Limb (tissue), 2 donors: ENCODE measurements at regions not wholly inside any gene's neighbourhood (a gene's known extent, or its start where the extent isn't known, plus 50 kb on each side); places are given as distances from the start of the nearest gene placed in this dataset.

Experiments
- DNase-seq, 2 donors: peaks; one replicate each; pipeline ENCODE4 v3.0.0-alpha.2; 2016; ENCODE audit errors: extremely low spot score in 2 of 2

- no peak for DNase-seq
These were observed 200.7 kb upstream of the PDE5A start for GRCh38 chr4:119829326-119829725.

GRCh38 chr4:119825696-119826095 is 197.1 kb upstream of the PDE5A start:
- no peak for DNase-seq

- no peak for DNase-seq
These were observed 195.3 kb upstream of the PDE5A start for GRCh38 chr4:119823891-119824290.

GRCh38 chr4:119823045-119823444 is 194.4 kb upstream of the PDE5A start:
- DNase-seq, result no peak

GRCh38 chr4:119816473-119816872 is 187.9 kb upstream of the PDE5A start:
- DNase-seq, result no peak

- DNase-seq, result no peak
These were observed 181.4 kb upstream of the PDE5A start for GRCh38 chr4:119810001-119810400.

GRCh38 chr4:119804404-119804803 is 175.8 kb upstream of the PDE5A start:
- DNase-seq, result no peak

DNA sequence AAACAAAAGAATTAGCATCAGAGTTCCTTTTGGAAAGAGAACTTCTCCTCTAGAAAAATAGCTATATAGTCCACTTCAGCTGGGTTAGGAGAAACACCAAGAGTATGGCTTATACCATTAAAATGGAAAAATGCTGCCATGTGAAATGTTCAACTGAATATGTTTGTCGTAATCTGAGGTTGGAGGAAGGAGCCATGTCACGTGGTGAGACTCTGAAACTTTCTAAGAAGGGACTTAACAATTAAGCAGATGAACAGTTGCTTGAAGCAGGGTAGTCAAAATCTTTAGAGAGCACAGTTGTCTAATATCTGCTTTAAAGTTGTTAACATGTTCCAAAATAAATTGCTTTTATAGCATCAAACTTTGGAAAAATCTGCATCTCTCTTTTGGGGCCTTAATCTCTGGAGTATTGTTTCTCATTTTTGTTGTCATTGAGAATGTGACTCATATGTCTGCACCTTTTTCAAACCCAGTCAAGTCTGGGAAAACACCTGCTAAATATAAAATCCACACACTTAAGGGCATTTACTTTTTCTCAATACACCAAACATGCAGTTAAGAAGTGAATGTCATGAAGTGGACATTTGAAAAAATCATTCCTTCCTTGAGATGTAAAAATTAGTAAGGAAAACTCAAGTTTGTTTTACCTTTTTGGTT is 168.8 kb upstream of the PDE5A start:
- no peak for DNase-seq

GRCh38 chr4:119795986-119796578 is 167.5 kb upstream of the PDE5A start:
- no peak for DNase-seq

GRCh38 chr4:119794681-119795080 is 166.1 kb upstream of the PDE5A start:
- DNase-seq, result no peak

GRCh38 chr4:119794113-119794512 is 165.5 kb upstream of the PDE5A start:
- DNase-seq, result no peak

- DNase-seq, result no peak
These were observed 160.0 kb upstream of the PDE5A start for GRCh38 chr4:119788349-119789266.

DNA sequence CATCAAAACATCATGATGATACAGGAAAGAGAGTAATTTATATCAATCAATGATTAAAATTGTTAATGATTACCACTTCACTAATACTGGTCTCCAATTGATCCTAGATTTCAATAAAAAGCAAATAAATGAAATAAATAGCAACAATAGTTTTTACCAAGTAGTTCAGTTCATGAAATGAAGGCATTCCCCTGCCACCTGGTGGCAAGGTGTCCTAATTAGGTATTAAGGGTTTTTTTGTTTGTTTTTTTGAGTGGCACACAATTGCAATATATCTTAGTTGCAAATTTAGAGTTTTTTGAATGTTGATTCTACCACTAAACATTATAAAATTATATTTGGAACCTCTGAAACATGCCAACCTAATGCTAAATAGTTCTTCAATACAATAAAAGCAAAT is 157.4 kb upstream of the PDE5A start:
- no peak for DNase-seq

DNA sequence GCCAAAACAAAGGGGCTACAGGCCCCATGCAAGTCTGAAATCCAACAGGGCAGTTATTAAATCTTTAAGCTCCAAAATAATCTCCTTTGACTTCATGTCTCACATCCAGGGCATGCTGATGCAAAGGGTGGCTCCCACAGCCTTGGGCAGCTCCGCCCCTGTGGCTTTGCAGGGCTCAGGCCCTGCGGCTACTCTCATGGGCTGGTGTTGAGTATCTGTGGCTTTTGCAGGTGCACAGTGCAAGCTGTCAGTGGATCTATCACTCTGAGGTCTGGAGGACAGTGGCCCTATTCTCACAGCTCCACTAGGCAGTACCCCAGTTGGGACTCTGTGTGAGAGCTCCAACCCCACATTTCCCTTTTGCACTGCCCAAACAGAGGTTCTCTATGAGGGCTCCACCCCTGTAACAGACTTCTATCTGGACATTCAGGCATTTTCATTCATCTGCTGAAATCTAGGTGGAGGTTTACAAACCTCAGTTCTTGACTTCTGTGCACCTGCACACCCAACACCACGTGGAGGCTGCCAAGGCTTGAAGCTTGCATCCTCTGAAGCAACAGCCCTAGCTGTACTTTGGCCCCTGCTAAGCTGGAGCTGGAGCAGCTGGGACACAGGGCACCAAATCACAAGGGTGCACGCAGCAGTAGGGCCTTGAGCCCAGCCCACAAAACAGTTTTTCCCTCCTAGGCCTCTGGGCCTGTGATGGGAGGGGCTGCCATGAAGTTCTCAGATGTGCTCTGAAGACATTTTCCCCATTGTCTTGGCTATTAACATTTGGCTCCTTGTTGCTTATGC is 154.8 kb upstream of the PDE5A start:
- DNase-seq, result no peak

DNA sequence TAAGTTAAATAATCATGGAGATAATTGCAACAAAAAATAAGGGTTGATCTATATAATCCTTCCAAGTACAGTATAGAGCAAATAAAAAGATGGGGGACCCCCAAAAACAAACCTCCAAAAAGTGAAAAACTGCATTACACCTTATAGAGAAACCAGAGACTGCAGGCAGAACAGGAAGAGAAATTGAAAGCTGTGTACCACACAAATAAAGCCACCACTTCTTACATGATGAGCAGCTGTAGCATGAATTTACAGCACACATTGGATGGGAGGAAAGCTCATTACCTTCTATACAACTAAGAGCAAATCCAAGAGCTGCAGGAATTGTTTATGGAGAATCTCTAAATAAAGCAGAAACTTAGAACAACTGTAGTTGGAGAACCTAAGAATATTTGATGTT is 152.4 kb upstream of the PDE5A start:
- no peak for DNase-seq

DNA sequence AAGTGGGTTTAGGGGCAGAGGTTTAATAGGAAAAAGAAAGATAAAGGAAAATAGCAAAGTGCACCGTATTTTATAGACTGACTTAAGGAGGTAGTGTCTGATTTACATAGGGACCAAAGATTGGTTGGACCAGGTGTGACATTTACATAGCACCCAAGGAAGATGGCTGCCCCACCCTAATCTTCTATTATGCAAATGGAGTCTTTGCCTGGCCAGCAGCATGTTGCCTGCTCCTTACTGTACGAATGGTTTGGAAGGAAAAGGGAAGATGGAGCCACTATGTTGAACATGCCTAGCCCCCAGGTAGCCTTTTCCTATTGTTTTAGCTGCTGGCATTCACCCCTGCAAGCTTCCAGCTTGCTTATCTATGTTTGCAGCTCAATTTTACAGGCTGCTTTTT is 146.2 kb upstream of the PDE5A start:
- DNase-seq, result no peak

GRCh38 chr4:119765951-119766350 is 137.3 kb upstream of the PDE5A start:
- DNase-seq, result no peak

GRCh38 chr4:119765469-119765868 is 136.9 kb upstream of the PDE5A start:
- DNase-seq, result no peak

- DNase-seq, result no peak
These were observed 134.8 kb upstream of the PDE5A start for GRCh38 chr4:119763386-119763785.

GRCh38 chr4:119755599-119755998 is 127.0 kb upstream of the PDE5A start:
- DNase-seq, result no peak

- DNase-seq, result no peak
These were observed 124.3 kb upstream of the PDE5A start for GRCh38 chr4:119752936-119753335.

DNA sequence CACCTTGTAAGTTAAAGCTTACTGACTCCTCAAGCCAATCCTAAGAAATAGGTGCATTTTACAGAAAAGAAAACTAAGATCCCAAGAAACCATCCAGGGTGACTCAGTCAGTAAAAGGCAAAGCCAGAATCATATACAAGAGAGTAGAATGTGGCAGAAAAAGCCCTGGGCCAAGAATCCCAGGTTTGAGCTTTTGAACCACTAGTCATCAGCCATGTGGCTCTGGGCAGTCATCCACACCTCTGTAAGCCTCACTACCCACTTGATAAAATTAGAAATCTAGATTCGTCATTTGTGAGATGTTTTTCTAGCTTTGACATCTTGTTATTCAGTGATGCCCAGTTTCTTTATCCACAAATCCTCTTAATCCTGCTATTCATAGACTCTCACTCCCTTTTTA is 122.2 kb upstream of the PDE5A start:
- no peak for DNase-seq
